WTC11 (cell line): ENCODE measurements at regions not wholly inside any gene's neighbourhood (a gene's known extent, or its start where the extent isn't known, plus 50 kb on each side); places are given as distances from the start of the nearest gene placed in this dataset.

Source experiments
- ATF1 ChIP-seq: sonication (generic); formaldehyde crosslinking; IDR thresholded peaks from 2 replicates; pipeline ENCODE4 v1.8.1; 2023; ENCODE audit warnings: mild to moderate bottlenecking, moderate library complexity, missing genetic modification reagents
- ATF3 ChIP-seq: sonication (generic); formaldehyde crosslinking; conservative IDR thresholded peaks from 2 replicates; pipeline ENCODE4 v1.8.1; 2022; ENCODE audit warnings: mild to moderate bottlenecking, missing genetic modification reagents
- FOXJ3 ChIP-seq: sonication (generic); formaldehyde crosslinking; IDR thresholded peaks from 2 replicates; pipeline ENCODE4 v1.9.0; 2021; ENCODE audit warnings: missing genetic modification reagents, mild to moderate bottlenecking, borderline replicate concordance
- TEAD4 ChIP-seq: sonication (generic); formaldehyde crosslinking; IDR thresholded peaks from 2 replicates; pipeline ENCODE4 v1.8.0; 2022; ENCODE audit warnings: mild to moderate bottlenecking, missing genetic modification reagents
- USF1 ChIP-seq: sonication (generic); formaldehyde crosslinking; IDR thresholded peaks from 2 replicates; pipeline ENCODE4 v1.8.0; 2022; ENCODE audit warnings: mild to moderate bottlenecking, missing genetic modification reagents
- ZNF396 ChIP-seq: fragments of 250-450 bp; sonication (Bioruptor Pico); IDR thresholded peaks from 2 replicates; pipeline ENCODE4 v1.8.0; 2021; ENCODE audit warnings: mild to moderate bottlenecking, moderate library complexity, borderline replicate concordance
- ZNF425 ChIP-seq: fragments of 250-450 bp; sonication (Bioruptor Pico); conservative IDR thresholded peaks from 2 replicates; pipeline ENCODE4 v1.9.0; 2021; ENCODE audit warnings: mild to moderate bottlenecking
- TF ChIP-seq, protein P1 (sequence below): fragments of 200-600 bp; IDR thresholded peaks from 2 replicates; pipeline ENCODE4 v1.8.0; 2022; ENCODE audit warnings: antibody characterized with exemption
- TF ChIP-seq, protein P2 (sequence below): sonication (generic); formaldehyde crosslinking; IDR thresholded peaks from 2 replicates; pipeline ENCODE4 v1.8.0; 2022; ENCODE audit warnings: mild to moderate bottlenecking, missing genetic modification reagents
- TF ChIP-seq, protein P3 (sequence below): sonication (generic); formaldehyde crosslinking; IDR thresholded peaks from 2 replicates; pipeline ENCODE4 v1.8.1; 2022; ENCODE audit warnings: mild to moderate bottlenecking, missing genetic modification reagents, moderate library complexity, borderline replicate concordance

GRCh38 chr10:110355141-110355831 is 50.6 kb upstream of the SMNDC1 start:
- TF ChIP-seq ATF3 (CRISPR knock-in tag) (no peak), USF1 (CRISPR knock-in tag) (no peak), ZNF425 (CRISPR knock-in tag) (no peak), ZNF396 (CRISPR knock-in tag) (no peak), FOXJ3 (CRISPR knock-in tag) (no peak), ATF1 (CRISPR knock-in tag) (no peak), TEAD4 (CRISPR knock-in tag) (no peak)
- TF ChIP-seq, protein P1, sequence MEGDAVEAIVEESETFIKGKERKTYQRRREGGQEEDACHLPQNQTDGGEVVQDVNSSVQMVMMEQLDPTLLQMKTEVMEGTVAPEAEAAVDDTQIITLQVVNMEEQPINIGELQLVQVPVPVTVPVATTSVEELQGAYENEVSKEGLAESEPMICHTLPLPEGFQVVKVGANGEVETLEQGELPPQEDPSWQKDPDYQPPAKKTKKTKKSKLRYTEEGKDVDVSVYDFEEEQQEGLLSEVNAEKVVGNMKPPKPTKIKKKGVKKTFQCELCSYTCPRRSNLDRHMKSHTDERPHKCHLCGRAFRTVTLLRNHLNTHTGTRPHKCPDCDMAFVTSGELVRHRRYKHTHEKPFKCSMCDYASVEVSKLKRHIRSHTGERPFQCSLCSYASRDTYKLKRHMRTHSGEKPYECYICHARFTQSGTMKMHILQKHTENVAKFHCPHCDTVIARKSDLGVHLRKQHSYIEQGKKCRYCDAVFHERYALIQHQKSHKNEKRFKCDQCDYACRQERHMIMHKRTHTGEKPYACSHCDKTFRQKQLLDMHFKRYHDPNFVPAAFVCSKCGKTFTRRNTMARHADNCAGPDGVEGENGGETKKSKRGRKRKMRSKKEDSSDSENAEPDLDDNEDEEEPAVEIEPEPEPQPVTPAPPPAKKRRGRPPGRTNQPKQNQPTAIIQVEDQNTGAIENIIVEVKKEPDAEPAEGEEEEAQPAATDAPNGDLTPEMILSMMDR = no peak
- TF ChIP-seq, protein P2, sequence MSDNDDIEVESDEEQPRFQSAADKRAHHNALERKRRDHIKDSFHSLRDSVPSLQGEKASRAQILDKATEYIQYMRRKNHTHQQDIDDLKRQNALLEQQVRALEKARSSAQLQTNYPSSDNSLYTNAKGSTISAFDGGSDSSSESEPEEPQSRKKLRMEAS (CRISPR knock-in tag) = no peak
- TF ChIP-seq, protein P3, sequence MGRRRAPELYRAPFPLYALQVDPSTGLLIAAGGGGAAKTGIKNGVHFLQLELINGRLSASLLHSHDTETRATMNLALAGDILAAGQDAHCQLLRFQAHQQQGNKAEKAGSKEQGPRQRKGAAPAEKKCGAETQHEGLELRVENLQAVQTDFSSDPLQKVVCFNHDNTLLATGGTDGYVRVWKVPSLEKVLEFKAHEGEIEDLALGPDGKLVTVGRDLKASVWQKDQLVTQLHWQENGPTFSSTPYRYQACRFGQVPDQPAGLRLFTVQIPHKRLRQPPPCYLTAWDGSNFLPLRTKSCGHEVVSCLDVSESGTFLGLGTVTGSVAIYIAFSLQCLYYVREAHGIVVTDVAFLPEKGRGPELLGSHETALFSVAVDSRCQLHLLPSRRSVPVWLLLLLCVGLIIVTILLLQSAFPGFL (CRISPR knock-in tag) = no peak
